K562 (cell line): ENCODE measurements at regions not wholly inside any gene's neighbourhood (a gene's known extent, or its start where the extent isn't known, plus 50 kb on each side); places are given as distances from the start of the nearest gene placed in this dataset.

Experiments
- BRCA1 ChIP-seq, 2 experiments: fragments of 450-650 bp in 1 of 2; sonication (generic) in 1 of 2; formaldehyde crosslinking in 1 of 2; IDR thresholded peaks; 2 replicates each; pipeline versions ENCODE4 v1.5.0 to v1.6.1; 2017 to 2020; ENCODE audit warnings: mild to moderate bottlenecking in 1 of 2, missing genetic modification reagents in 1 of 2
- C11orf30 ChIP-seq: fragments of 450-650 bp; IDR thresholded peaks from 2 replicates; pipeline ENCODE4 v1.6.1; 2016; ENCODE audit warnings: low read depth, mild to moderate bottlenecking
- HMBOX1 ChIP-seq: sonication (generic); IDR thresholded peaks from 2 replicates; pipeline ENCODE4 v1.6.1; 2016
- POLR2AphosphoS5 ChIP-seq: IDR thresholded peaks from 2 replicates; pipeline ENCODE4 v1.6.1; 2011; ENCODE audit warnings: mild to moderate bottlenecking, low read depth, low read length, moderate library complexity; ENCODE audit not compliant: control insufficient read depth, insufficient read depth
- SP2 ChIP-seq: IDR thresholded peaks from 2 replicates; pipeline ENCODE4 v1.6.1; 2011; ENCODE audit warnings: mild to moderate bottlenecking, low read depth, low read length, moderate library complexity; ENCODE audit not compliant: poor library complexity, severe bottlenecking; ENCODE audit errors: extremely low read depth
- STAT5B ChIP-seq: fragments of 250-450 bp; sonication (Bioruptor Pico); IDR thresholded peaks from 2 replicates; pipeline ENCODE4 v1.8.0; 2021; ENCODE audit warnings: mild to moderate bottlenecking, inconsistent platforms
- ZNF253 ChIP-seq: fragments of 250-450 bp; sonication (Bioruptor Pico); conservative IDR thresholded peaks from 2 replicates; pipeline ENCODE4 v1.6.1; 2021; ENCODE audit warnings: mild to moderate bottlenecking

GRCh38 chr15:67901922-67902321 lies 62.1 kb upstream of the RNU6-1 start:
- TF ChIP-seq BRCA1 (IDR thresholded peaks at IDR 0.05) = no peak
- TF ChIP-seq BRCA1 (CRISPR knock-in tag; IDR thresholded peaks at IDR 0.05) = no peak
- no peak for TF ChIP-seq POLR2AphosphoS5
- TF ChIP-seq HMBOX1 = no peak
- no peak for TF ChIP-seq ZNF253 (CRISPR knock-in tag)
- TF ChIP-seq SP2 = no peak
- no peak for TF ChIP-seq STAT5B (CRISPR knock-in tag)
- no peak for TF ChIP-seq C11orf30
